ENCODE measurements at regions not wholly inside any gene's neighbourhood (a gene's known extent, or its start where the extent isn't known, plus 50 kb on each side); places are given as distances from the start of the nearest gene placed in this dataset.

- H3K4me3 ChIP-seq (ENCODE audit: low read depth, low read length) = no peak overlapping the region
- no peak for TF ChIP-seq CTCF (IDR thresholded peaks at IDR 0.05; ENCODE audit: borderline replicate concordance, insufficient read depth, low read depth, low read length)
These were observed 296.4 kb upstream of the VCX start for GRCh38 chrX:7546551-7547080.

GRCh38 chrX:7545564-7545963 lies 297.4 kb upstream of the VCX start:
- no peak for TF ChIP-seq CTCF (IDR thresholded peaks at IDR 0.05; ENCODE audit: borderline replicate concordance, insufficient read depth, low read depth, low read length)
- no peak overlapping the region for H3K4me3 ChIP-seq (ENCODE audit: low read depth, low read length)

GRCh38 chrX:7542587-7543380 lies 300.2 kb upstream of the VCX start:
- H3K4me3 ChIP-seq (ENCODE audit: low read depth, low read length) = no peak overlapping the region
- no peak for TF ChIP-seq CTCF (IDR thresholded peaks at IDR 0.05; ENCODE audit: borderline replicate concordance, insufficient read depth, low read depth, low read length)

GRCh38 chrX:7522860-7523259 lies 320.1 kb upstream of the VCX start:
- no peak overlapping the region for H3K4me3 ChIP-seq (ENCODE audit: low read depth, low read length)
- no peak for TF ChIP-seq CTCF (IDR thresholded peaks at IDR 0.05; ENCODE audit: borderline replicate concordance, insufficient read depth, low read depth, low read length)

GRCh38 chrX:7515681-7516413 lies 327.1 kb upstream of the VCX start:
- no peak for TF ChIP-seq CTCF (IDR thresholded peaks at IDR 0.05; ENCODE audit: borderline replicate concordance, insufficient read depth, low read depth, low read length)
- H3K4me3 ChIP-seq (ENCODE audit: low read depth, low read length) = no peak overlapping the region

GRCh38 chrX:7514871-7515599 lies 327.9 kb upstream of the VCX start:
- no peak for TF ChIP-seq CTCF (IDR thresholded peaks at IDR 0.05; ENCODE audit: borderline replicate concordance, insufficient read depth, low read depth, low read length)
- no peak overlapping the region for H3K4me3 ChIP-seq (ENCODE audit: low read depth, low read length)

Data from GM12875 (cell line).